Lower leg skin (tissue), 4 donors: ENCODE measurements at regions not wholly inside any gene's neighbourhood (a gene's known extent, or its start where the extent isn't known, plus 50 kb on each side); places are given as distances from the start of the nearest gene placed in this dataset.

Experiments
- DNase-seq, 2 donors: peaks; one replicate each; pipeline ENCODE4 v3.0.0-alpha.2; 2019; ENCODE audit warnings: low spot score in 2 of 2
- H3K4me3 ChIP-seq: fragments of 200-600 bp; sonication (generic); 2 replicates; pipeline ENCODE4 v1.5.1; 2017; ENCODE audit warnings: mild to moderate bottlenecking, low read depth; ENCODE audit not compliant: poor library complexity, severe bottlenecking
- CTCF ChIP-seq, 3 donors: fragments of 450-650 bp; IDR thresholded peaks; one replicate each; pipeline ENCODE4 v1.5.1; 2016; ENCODE audit warnings: antibody characterized with exemption in 3 of 3, mild to moderate bottlenecking in 3 of 3, moderate library complexity in 2 of 3
- POLR2A ChIP-seq, 2 donors: fragments of 450-650 bp; IDR thresholded peaks; one replicate each; pipeline ENCODE4 v1.6.1; 2016 to 2017; ENCODE audit warnings: antibody characterized with exemption in 2 of 2, mild to moderate bottlenecking in 1 of 2, moderate library complexity in 1 of 2
- WGBS, 2 donors: methylation state at CpG; one replicate each; pipeline ENCODE4 v1.1.5; 2018; 5-methylcytosine and 5-hydroxymethylcytosine counted together
- intact Hi-C: fragments of 100-400 bp; cut with DNase I; formaldehyde crosslinking; loops from one replicate; pipeline ENCODE4 v1.15.0; 2023; ENCODE audit warnings: low total_unique reads

- TF ChIP-seq CTCF (IDR thresholded peaks at IDR 0.05) (no peak), POLR2A (IDR thresholded peaks at IDR 0.05) (no peak)
- WGBS, 2 donors, result 24 to 28% methylated on average over 5 of the region's 5 CpGs
- intact Hi-C loops, result no loop called here
- peak in 1 of 2 donors; percentile 80 for DNase-seq
- no peak overlapping the region for H3K4me3 ChIP-seq
These were observed 181.8 kb downstream of the KATNAL1 start for GRCh38 chr13:30125422-30126073.

GRCh38 chr13:30124131-30124768, 183.1 kb downstream of the KATNAL1 start:
- H3K4me3 ChIP-seq, result no peak overlapping the region
- DNase-seq, result no peak
- intact Hi-C loops, result no loop called here
- no peak for TF ChIP-seq POLR2A (IDR thresholded peaks at IDR 0.05)
- 94% methylated on average over 18 of the region's 18 CpGs for WGBS, 2 donors

GRCh38 chr13:30123575-30123974, 183.8 kb downstream of the KATNAL1 start:
- intact Hi-C loops, result no loop called here
- H3K4me3 ChIP-seq, result no peak overlapping the region
- TF ChIP-seq CTCF (IDR thresholded peaks at IDR 0.05) (no peak), POLR2A (IDR thresholded peaks at IDR 0.05) (no peak)
- DNase-seq, result no peak
- 97 to 99% methylated on average over 8 of the region's 8 CpGs for WGBS, 2 donors

GRCh38 chr13:30121666-30122065, 185.7 kb downstream of the KATNAL1 start:
- TF ChIP-seq POLR2A (IDR thresholded peaks at IDR 0.05) (no peak), CTCF (IDR thresholded peaks at IDR 0.05) (no peak)
- H3K4me3 ChIP-seq, result no peak overlapping the region
- DNase-seq, result no peak
- intact Hi-C loops, result no loop called here

GRCh38 chr13:30121244-30121643, 186.1 kb downstream of the KATNAL1 start:
- WGBS, 2 donors, result 93 to 97% methylated on average over 2 of the region's 2 CpGs
- intact Hi-C loops, result no loop called here
- no peak overlapping the region for H3K4me3 ChIP-seq
- DNase-seq, result no peak
- TF ChIP-seq CTCF (IDR thresholded peaks at IDR 0.05) (no peak), POLR2A (IDR thresholded peaks at IDR 0.05) (no peak)

GRCh38 chr13:30120133-30120822, 187.1 kb downstream of the KATNAL1 start:
- no peak for DNase-seq
- intact Hi-C loops, result no loop called here
- no peak for TF ChIP-seq CTCF (IDR thresholded peaks at IDR 0.05)
- no peak for TF ChIP-seq POLR2A (IDR thresholded peaks at IDR 0.05)
- 52 to 69% methylated on average over 1 of the region's 1 CpG for WGBS, 2 donors
- H3K4me3 ChIP-seq, result no peak overlapping the region
